KBM-7 (cell line): ENCODE measurements at regions not wholly inside any gene's neighbourhood (a gene's known extent, or its start where the extent isn't known, plus 50 kb on each side); places are given as distances from the start of the nearest gene placed in this dataset.

Experiments used
- DNase-seq: peaks from one replicate; pipeline ENCODE4 v3.0.0-alpha.2; 2015
- in situ Hi-C: fragments of 300-500 bp; cut with MboI; formaldehyde crosslinking; loops from 2 replicates; pipeline ENCODE4 v1.14.3; 2020; ENCODE audit warnings: low sequenced_read_pairs, low pct_unique_long_range_greater_than_20kb, mixed read lengths

GRCh38 chr3:72597756-72598195 is 250.5 kb downstream of the SHQ1 start:
- no peak for DNase-seq
- in situ Hi-C loops: no loop called here

DNA sequence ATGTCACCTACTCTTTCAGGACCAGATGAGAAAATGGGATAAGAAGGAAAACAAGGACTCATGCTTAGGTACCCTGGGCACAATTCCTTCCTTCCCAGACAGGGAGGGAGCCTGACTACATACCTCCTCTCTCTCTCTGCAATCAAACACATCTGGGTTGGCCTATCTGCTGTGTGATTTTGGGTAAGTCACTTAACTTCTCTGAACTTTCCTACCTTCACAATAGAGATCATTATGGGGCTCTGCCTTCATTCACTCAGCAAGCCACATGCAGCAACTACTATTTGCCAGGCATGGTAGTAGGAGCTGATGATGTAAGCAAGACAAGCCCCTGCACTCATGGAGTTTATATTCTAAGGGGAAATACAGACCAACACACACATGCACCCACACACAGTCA is 251.2 kb downstream of the SHQ1 start:
- DNase-seq: no peak
- in situ Hi-C loops: no loop called here

DNA sequence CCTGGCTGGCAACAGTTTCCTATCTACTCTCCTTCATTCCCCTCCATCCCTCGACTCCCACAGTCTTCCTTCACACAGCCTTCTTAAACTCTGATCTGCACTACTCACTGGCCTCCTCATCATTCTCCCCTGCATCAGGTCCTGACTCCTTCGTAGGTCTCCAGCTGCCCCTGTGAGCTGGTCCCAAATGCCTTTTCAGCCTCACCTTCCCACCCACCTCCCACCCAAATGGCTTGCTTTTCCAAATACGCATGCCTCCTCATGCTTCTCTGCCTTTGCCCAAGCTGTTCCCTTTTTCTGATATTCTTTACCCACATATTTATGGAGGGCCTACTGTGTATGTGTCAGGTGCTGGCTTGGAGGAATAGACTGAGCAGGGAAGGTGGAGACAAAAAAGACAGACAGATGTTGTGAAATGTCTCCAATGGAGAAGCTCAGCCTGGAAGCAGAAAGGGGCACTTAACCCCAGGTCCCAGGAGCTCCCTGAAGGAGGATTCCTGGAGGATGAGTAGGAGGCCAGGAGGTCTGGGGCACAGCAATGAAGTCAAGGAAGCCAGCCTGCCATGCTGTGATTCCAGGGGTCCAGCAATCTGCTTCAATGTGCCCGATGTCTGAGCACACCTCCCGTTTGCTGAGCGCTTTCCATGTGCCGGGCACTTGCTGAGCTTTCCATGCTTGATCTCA is 252.2 kb downstream of the SHQ1 start:
- in situ Hi-C loops: no loop called here
- no peak for DNase-seq

DNA sequence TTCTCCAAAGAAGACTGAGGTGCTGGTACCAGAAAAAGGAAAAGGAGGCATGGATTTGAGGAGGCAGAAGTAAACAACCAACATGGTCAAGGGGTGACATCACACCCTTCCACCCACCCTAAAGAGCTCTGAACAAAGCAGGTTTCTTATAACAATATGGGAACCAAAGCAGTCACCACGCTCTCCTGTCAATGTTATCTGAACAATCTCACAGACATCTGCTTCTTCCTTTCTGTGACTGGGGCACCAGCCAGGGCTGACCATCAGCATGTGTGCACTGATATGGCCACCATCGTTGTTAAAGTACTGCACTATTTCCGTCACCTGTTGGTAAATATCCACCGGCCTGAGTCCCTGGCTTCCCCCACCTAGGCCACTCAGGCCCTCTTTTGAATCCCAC is 252.9 kb downstream of the SHQ1 start:
- in situ Hi-C loops: no loop called here
- DNase-seq: no peak

DNA sequence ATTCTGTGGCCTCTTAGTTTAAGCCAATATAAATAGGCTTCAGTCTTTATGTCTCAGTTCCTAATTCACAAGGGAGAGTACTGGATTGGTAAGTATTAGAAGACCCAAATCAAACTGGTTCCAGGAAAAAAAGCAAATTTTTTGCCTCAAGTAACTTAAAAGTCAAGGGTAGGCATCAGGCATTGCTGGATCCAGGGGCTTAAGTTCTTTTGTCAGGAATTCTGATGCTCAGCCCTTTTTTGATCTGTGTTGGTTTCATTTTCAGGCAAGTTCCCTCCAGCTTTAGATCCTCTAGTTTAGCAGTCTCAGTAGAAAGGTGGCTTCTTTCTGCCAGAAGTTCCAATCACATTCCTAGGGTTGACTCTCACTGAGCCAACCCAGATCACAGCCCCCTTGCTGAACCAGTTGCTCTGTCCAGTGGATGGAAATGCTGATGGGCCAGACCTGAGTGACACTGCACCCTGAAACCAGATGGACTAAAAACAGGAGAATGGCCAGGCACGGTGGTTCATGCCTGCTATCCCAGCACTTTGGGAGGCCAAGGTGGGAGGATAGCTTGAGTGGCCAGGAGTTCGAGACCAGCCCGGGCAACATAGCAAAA is 253.5 kb downstream of the SHQ1 start:
- DNase-seq: no peak
- in situ Hi-C loops: no loop called here

GRCh38 chr3:72593881-72594397 is 254.3 kb downstream of the SHQ1 start:
- in situ Hi-C loops: no loop called here
- no peak for DNase-seq

- DNase-seq: no peak
- in situ Hi-C loops: no loop called here
These were observed 256.5 kb downstream of the SHQ1 start for GRCh38 chr3:72591522-72592421.

DNA sequence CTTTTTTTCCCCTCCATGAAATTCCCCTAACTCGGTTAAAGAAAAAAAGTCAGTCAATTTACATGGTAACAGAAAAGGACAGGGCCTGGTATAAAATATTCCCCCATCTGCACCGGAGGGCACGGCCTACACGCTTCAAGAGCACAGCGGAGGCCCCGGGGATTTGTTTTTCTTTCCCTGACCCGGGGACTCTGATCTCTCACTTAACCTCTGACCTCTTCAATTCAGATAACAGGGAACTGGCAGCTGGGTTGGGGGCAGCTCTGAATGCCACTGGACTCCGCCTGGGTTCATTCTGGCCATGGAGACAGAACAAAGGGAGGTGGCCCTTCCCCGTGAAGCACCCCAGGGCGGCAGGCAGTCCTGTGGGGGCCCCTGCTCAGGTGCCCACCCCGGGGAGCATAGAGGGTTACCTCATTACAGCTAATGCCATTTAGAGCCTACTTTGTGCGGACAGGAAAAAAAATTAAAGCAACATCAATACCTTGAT is 257.5 kb downstream of the SHQ1 start:
- no peak for DNase-seq
- in situ Hi-C loops: no loop called here

- in situ Hi-C loops: no loop called here
- no peak for DNase-seq
These were observed 261.0 kb downstream of the SHQ1 start for GRCh38 chr3:72587282-72587681.

GRCh38 chr3:72586694-72587093 is 261.6 kb downstream of the SHQ1 start:
- no peak for DNase-seq
- in situ Hi-C loops: no loop called here

DNA sequence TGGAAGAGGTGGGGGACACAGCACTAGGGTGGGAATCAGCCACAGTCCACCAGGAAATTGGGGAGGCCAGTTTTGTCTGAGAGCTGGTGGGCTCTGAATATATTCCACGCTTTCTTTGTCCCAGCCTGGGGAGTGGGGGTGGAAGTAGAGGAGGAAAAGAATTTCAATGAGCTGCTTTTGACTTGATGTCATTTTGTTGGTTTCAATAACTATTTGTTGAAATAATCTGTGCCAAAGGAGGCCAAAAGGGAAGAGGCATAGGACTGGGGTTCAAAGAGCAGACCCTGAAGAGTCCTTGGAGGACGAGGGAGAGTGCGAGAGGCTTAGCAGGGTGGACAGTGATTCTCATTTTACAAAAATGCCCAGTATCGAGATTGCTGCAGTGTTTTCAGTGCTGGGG is 262.3 kb downstream of the SHQ1 start:
- DNase-seq: no peak
- in situ Hi-C loops: no loop called here

DNA sequence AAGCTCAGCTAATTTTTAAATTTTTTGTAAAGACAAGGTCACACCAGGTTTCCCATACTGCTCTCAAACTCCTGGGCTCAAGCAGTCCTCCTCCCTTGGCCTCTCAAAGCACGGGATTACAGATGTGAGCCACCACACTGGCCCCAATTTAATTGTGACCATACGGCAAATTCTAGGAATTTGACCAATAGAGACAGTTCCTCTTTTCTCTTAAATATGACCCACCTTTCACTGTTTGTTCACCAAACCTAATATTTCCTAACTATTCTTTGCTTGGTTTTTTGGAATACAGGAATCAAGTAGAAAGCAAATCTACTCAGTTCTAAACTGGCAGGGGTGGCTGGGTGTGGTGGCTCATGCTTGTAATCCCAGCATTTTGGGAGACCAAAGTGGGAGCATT is 264.0 kb downstream of the SHQ1 start:
- in situ Hi-C loops: no loop called here
- no peak for DNase-seq

GRCh38 chr3:72582963-72583362 is 265.3 kb downstream of the SHQ1 start:
- in situ Hi-C loops: no loop called here
- no peak for DNase-seq

GRCh38 chr3:72582211-72582878 is 265.9 kb downstream of the SHQ1 start:
- DNase-seq: no peak
- in situ Hi-C loops: no loop called here

DNA sequence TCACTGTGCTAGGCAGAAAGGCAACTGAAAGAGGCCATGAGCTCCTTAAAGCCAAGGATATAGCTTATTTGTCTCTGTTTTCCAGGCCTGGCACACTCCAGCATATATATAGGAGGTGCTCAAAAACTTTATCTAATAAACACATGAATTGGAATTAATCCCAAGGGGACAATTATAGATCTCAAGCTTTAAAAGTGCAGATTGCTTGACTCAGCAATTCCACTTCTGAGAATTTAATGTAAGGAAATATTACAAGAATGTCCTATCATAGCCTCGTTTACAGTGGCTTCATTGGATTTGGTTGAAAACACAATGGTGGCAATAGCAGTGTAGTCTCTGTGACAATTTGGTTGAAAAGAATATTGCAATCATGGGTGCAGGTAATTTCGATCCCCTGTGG is 267.3 kb downstream of the SHQ1 start:
- in situ Hi-C loops: no loop called here
- no peak for DNase-seq

GRCh38 chr3:72580246-72580756 is 267.9 kb downstream of the SHQ1 start:
- in situ Hi-C loops: no loop called here
- no peak for DNase-seq

DNA sequence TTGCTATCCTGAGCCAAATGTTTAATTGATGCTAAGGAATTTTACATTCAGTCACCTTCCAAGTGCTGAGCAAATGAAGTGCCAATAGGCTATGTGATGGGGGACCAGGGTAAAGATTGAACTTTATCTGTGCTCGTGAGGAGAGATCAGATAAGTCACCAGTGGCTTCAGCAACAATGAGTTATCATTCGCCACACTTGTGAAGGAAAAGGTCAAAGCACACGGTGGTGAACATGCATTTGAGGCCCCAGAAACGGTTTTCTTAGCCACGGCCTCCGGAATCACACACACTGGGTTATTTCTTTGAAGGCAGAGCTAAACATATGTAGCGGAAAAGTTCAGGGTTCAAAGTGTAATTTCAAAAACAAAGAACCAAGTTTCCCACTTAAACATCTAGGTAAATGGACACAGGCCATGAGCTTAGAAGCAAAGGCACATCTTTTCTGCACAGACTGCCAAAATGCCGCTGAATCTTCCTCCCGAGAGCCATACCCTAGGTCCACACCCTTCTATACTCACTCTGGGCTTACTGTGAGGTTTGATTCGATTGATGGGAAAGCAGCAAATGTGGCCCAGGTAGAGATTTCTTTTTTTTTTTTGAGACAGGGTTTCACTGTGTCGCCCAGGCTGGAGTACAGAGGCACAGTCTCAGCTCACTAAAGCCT is 268.5 kb downstream of the SHQ1 start:
- no peak for DNase-seq
- in situ Hi-C loops: no loop called here

- DNase-seq: no peak
- in situ Hi-C loops: no loop called here
These were observed 269.1 kb downstream of the SHQ1 start for GRCh38 chr3:72579191-72579580.

- DNase-seq: no peak
- in situ Hi-C loops: no loop called here
These were observed 271.1 kb downstream of the SHQ1 start for GRCh38 chr3:72577190-72577589.
